ENCODE measurements at regions not wholly inside any gene's neighbourhood (a gene's known extent, or its start where the extent isn't known, plus 50 kb on each side); places are given as distances from the start of the nearest gene placed in this dataset.

DNA sequence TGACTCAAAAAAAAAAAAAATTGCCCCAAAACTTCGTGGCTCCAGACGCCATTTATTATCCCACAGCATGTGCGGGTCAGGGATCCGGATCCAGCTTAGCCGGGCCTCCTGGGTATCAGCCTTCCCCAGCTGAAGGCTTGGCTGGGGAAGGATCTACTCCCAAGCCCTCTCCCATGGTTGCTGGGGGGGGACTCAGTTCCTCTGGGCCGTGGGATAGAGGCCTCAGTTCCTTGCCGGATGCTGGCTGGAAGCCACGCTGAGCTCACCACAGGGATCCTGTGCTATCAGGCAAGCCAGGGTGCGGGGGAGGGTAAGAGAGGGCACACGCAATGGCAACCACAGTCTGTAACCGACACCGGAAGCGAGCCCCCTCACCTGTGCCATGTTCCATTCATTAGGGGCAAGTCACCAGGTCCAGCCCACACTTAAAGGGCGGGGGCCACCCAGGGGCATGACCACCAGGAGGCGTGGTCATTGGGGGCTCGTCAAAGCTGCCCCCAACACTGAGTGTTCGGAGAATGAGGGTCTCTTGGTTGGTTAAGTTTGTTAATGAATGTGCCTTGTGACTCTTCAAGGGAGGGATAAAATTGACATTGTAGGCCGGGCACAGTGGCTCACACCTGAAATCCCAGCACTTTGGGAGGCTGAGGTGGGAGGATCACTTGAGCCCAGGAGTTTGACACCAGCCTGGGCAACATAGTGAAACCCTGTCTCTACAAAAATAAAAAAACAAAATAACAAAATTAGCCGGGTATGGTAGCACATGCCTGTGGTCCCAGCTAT, 210.0 kb upstream of the GSE1 start:
- TF ChIP-seq, protein P1, sequence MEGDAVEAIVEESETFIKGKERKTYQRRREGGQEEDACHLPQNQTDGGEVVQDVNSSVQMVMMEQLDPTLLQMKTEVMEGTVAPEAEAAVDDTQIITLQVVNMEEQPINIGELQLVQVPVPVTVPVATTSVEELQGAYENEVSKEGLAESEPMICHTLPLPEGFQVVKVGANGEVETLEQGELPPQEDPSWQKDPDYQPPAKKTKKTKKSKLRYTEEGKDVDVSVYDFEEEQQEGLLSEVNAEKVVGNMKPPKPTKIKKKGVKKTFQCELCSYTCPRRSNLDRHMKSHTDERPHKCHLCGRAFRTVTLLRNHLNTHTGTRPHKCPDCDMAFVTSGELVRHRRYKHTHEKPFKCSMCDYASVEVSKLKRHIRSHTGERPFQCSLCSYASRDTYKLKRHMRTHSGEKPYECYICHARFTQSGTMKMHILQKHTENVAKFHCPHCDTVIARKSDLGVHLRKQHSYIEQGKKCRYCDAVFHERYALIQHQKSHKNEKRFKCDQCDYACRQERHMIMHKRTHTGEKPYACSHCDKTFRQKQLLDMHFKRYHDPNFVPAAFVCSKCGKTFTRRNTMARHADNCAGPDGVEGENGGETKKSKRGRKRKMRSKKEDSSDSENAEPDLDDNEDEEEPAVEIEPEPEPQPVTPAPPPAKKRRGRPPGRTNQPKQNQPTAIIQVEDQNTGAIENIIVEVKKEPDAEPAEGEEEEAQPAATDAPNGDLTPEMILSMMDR (IDR thresholded peaks at IDR 0.05) = no peak
- TF ChIP-seq POLR2A (IDR thresholded peaks at IDR 0.05) = no peak
